ENCODE measurements at regions not wholly inside any gene's neighbourhood (a gene's known extent, or its start where the extent isn't known, plus 50 kb on each side); places are given as distances from the start of the nearest gene placed in this dataset.

- TF ChIP-seq POLR2A (IDR thresholded peaks at IDR 0.05) (no peak), CTCF (IDR thresholded peaks at IDR 0.05) (no peak)
Measured at GRCh38 chr14:49310298-49310697, 275.9 kb downstream of the RPS29 start.
